Keratinocyte (primary cell): ENCODE measurements at regions not wholly inside any gene's neighbourhood (a gene's known extent, or its start where the extent isn't known, plus 50 kb on each side); places are given as distances from the start of the nearest gene placed in this dataset.

Experiments
- DNase-seq: peaks from one replicate; pipeline ENCODE4 v3.0.0-alpha.2; 2011; ENCODE audit warnings: low read depth, missing footprints, low spot score
- FAIRE-seq: peaks from 2 replicates; lab custom pipeline; 2011; peaks lifted over from hg19 to GRCh38; lab: Jason Lieb, UNC
- H2AFZ ChIP-seq: 2 replicates; pipeline ENCODE4 v1.6.0; 2012; ENCODE audit warnings: low read length, control low read depth, inconsistent platforms; ENCODE audit not compliant: control insufficient read depth
- H3K27ac ChIP-seq: 2 replicates; pipeline ENCODE4 v1.5.1; 2011; ENCODE audit warnings: low read length; ENCODE audit not compliant: control insufficient read depth, insufficient read depth
- H3K27me3 ChIP-seq: 3 replicates; pipeline ENCODE4 v1.6.0; 2011; ENCODE audit warnings: low read length; ENCODE audit not compliant: control insufficient read depth, insufficient read depth; ENCODE audit errors: extremely low read depth
- H3K36me3 ChIP-seq, 2 experiments: 2 replicates in 1 of 2; 3 replicates in 1 of 2; pipeline ENCODE4 v1.5.1; 2011; ENCODE audit warnings: low read length in 2 of 2, mild to moderate bottlenecking in 1 of 2; ENCODE audit not compliant: control insufficient read depth in 2 of 2, insufficient read depth in 2 of 2; ENCODE audit errors: extremely low read depth in 1 of 2
- H3K4me1 ChIP-seq: 3 replicates; pipeline ENCODE4 v1.5.1; 2011; ENCODE audit warnings: low read length; ENCODE audit not compliant: control insufficient read depth, insufficient read depth; ENCODE audit errors: extremely low read depth
- H3K4me2 ChIP-seq: 3 replicates; pipeline ENCODE4 v1.6.0; 2011; ENCODE audit warnings: low read depth, low read length; ENCODE audit not compliant: control insufficient read depth, insufficient read depth; ENCODE audit errors: extremely low read depth
- H3K4me3 ChIP-seq, 3 experiments: fragments of 200-600 bp in 1 of 3; sonication (generic) in 1 of 3; 2 replicates in 2 of 3; 3 replicates in 1 of 3; pipeline ENCODE4 v1.5.1; 2011 to 2016; ENCODE audit warnings: low read length in 3 of 3, mild to moderate bottlenecking in 3 of 3, control low read depth in 2 of 3, inconsistent platforms in 1 of 3, low read depth in 1 of 3, mixed read lengths in 1 of 3, mixed run types in 1 of 3, moderate library complexity in 1 of 3; ENCODE audit not compliant: control insufficient read depth in 2 of 3, insufficient read depth in 2 of 3; ENCODE audit errors: extremely low read depth in 1 of 3
- H3K79me2 ChIP-seq: 2 replicates; pipeline ENCODE4 v1.6.0; 2012; ENCODE audit warnings: low read length; ENCODE audit not compliant: control insufficient read depth, insufficient read depth
- H3K9ac ChIP-seq: 3 replicates; pipeline ENCODE4 v1.6.0; 2011; ENCODE audit warnings: low read length; ENCODE audit not compliant: control insufficient read depth, insufficient read depth; ENCODE audit errors: extremely low read depth
- H3K9me1 ChIP-seq: 3 replicates; pipeline ENCODE4 v1.6.0; 2011; ENCODE audit warnings: low read length; ENCODE audit not compliant: control insufficient read depth, insufficient read depth; ENCODE audit errors: extremely low read depth
- H3K9me3 ChIP-seq: 2 replicates; pipeline ENCODE4 v1.5.1; 2012; ENCODE audit warnings: low read depth, low read length; ENCODE audit not compliant: control insufficient read depth
- H4K20me1 ChIP-seq: 3 replicates; pipeline ENCODE4 v1.6.0; 2011; ENCODE audit warnings: low read length; ENCODE audit not compliant: control insufficient read depth, insufficient read depth; ENCODE audit errors: extremely low read depth
- EZH2 ChIP-seq: IDR thresholded peaks from one replicate; pipeline ENCODE4 v1.6.1; 2012; ENCODE audit warnings: inconsistent platforms, mild to moderate bottlenecking, low read length, moderate library complexity
- dilution Hi-C: fragments of 300-500 bp; cut with MboI; formaldehyde crosslinking; loops from one replicate; pipeline ENCODE4 v1.7.0; 2020; ENCODE audit warnings: low sequenced_read_pairs; ENCODE audit not compliant: extremely low pct_ligation_motif_present
- TF ChIP-seq, protein P1 (sequence below), 3 experiments: IDR thresholded peaks in 1 of 3; conservative IDR thresholded peaks in 1 of 3; optimal IDR thresholded peaks in 1 of 3; 2 replicates in 2 of 3; 3 replicates in 1 of 3; pipeline versions ENCODE3 to v1.5.1; 2011; ENCODE audit warnings: low read length in 3 of 3, mild to moderate bottlenecking in 3 of 3, moderate library complexity in 2 of 3, control low read depth in 1 of 3, inconsistent platforms in 1 of 3; ENCODE audit not compliant: insufficient read depth in 2 of 3; ENCODE audit errors: extremely low read depth in 1 of 3

DNA sequence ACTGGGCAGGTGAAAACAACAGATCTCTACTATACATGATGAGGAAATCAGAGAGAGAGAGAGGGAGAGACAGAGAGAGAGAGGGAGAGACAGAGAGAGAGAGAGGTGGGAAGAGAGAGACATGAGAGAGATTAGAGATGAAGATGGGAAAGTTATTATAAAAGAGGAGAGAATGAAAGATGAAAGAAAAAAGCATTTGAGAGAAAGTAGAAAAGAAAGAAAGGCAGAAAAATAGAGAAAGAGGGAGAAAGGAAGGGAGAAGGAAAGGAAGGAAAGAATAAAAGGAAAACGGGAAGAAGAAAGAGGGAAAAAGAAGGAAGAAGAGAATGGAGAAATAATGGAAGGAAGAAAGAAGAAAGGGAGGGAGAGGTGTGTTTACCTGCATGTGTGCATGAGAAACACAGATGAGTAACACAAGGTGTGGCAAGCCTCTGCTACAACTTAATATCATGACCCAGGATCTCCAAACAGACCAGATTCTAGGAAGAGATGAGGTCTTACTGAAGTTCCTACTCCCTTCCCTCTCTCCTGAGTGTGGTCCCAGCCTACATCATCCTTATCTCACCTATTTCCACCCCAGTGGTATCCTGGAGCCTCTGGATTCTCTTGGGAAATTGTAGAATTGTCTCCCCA is 176.3 kb downstream of the C12orf75 start:
- no peaks in the 10 kb centered on the region for H3K27me3 ChIP-seq
- no peaks in the 10 kb centered on the region for H3K36me3 ChIP-seq
- no peak overlapping the region for H3K9ac ChIP-seq
- H2AFZ ChIP-seq: no peak overlapping the region
- H3K4me2 ChIP-seq: no peak overlapping the region
- FAIRE-seq (peak; percentile 26), DNase-seq (no peak)
- H3K4me1 ChIP-seq: peaks cover 3% of the 10 kb centered on the region
- H3K9me3 ChIP-seq: no peaks in the 10 kb centered on the region
- H3K79me2 ChIP-seq: no peaks in the 10 kb centered on the region
- H3K4me3 ChIP-seq: no peak overlapping the region
- dilution Hi-C loops: no loop called here
- no peaks in the 10 kb centered on the region for H3K9me1 ChIP-seq
- TF ChIP-seq, protein P1, sequence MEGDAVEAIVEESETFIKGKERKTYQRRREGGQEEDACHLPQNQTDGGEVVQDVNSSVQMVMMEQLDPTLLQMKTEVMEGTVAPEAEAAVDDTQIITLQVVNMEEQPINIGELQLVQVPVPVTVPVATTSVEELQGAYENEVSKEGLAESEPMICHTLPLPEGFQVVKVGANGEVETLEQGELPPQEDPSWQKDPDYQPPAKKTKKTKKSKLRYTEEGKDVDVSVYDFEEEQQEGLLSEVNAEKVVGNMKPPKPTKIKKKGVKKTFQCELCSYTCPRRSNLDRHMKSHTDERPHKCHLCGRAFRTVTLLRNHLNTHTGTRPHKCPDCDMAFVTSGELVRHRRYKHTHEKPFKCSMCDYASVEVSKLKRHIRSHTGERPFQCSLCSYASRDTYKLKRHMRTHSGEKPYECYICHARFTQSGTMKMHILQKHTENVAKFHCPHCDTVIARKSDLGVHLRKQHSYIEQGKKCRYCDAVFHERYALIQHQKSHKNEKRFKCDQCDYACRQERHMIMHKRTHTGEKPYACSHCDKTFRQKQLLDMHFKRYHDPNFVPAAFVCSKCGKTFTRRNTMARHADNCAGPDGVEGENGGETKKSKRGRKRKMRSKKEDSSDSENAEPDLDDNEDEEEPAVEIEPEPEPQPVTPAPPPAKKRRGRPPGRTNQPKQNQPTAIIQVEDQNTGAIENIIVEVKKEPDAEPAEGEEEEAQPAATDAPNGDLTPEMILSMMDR (optimal IDR thresholded peaks at IDR 0.05 in 1 of 3, IDR thresholded peaks at IDR 0.05 in 1 of 3, conservative IDR thresholded peaks at IDR 0.05 in 1 of 3; ENCODE audit: extremely low read depth in 1 of 3, insufficient read depth in 2 of 3, low read length in 3 of 3): no peak
- no peak for TF ChIP-seq EZH2
- no peak overlapping the region for H3K27ac ChIP-seq
- H4K20me1 ChIP-seq: no peaks in the 10 kb centered on the region

DNA sequence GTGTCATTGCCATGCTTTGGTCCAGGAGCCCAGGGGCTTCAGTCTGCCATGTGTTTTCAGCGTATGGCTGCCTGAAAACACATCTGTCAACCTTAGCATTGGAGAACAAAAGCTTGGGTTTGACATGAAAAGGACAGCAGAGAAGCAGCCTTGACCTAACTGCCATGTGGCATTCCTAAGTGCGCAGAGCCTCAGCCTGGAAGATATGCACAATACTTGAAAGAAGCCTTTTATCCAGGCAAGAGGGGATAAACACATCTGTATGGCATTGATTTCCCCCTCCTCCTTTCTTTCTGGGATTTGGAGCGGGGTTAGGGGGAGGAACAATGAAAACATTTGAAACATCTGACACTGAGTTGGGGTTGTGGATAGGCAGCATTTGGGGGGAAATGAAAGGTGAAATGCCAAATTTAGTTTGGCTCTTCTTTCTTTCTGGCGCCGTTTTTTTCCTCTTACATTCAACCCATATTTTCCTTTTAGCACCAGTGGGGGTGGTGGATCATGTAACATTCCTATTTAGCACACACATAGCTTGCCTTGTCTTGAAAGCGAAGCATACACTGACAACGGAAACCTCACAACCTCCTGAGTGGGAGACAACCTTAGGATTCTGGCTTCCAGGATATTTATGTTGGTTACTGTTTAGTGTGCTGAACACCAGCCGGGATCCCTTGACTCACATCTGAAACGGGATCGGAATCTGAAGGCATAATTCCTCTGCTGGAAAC is 177.0 kb downstream of the C12orf75 start:
- H3K4me1 ChIP-seq: peaks cover 3% of the 10 kb centered on the region
- dilution Hi-C loops: no loop called here

More for the DNA sequence above, 177.0 kb downstream of the C12orf75 start:
- H3K9me3 ChIP-seq: no peaks in the 10 kb centered on the region
- H3K4me3 ChIP-seq: no peak overlapping the region
- H3K9ac ChIP-seq: no peak overlapping the region
- H3K27ac ChIP-seq: no peak overlapping the region
- no peaks in the 10 kb centered on the region for H3K36me3 ChIP-seq
- no peak overlapping the region for H3K4me2 ChIP-seq
- H2AFZ ChIP-seq: no peak overlapping the region
- no peak for DNase-seq
- H4K20me1 ChIP-seq: no peaks in the 10 kb centered on the region
- H3K27me3 ChIP-seq: no peaks in the 10 kb centered on the region
- TF ChIP-seq, protein P1 (optimal IDR thresholded peaks at IDR 0.05 in 1 of 3, IDR thresholded peaks at IDR 0.05 in 1 of 3, conservative IDR thresholded peaks at IDR 0.05 in 1 of 3; ENCODE audit: extremely low read depth in 1 of 3, insufficient read depth in 2 of 3, low read length in 3 of 3): no peak
- TF ChIP-seq EZH2: no peak
- H3K9me1 ChIP-seq: no peaks in the 10 kb centered on the region
- no peak for FAIRE-seq
- H3K79me2 ChIP-seq: no peaks in the 10 kb centered on the region
